Subcutaneous abdominal adipose tissue (tissue), 5 donors: ENCODE measurements at regions not wholly inside any gene's neighbourhood (a gene's known extent, or its start where the extent isn't known, plus 50 kb on each side); places are given as distances from the start of the nearest gene placed in this dataset.

Experiments
- H3K27ac ChIP-seq: one replicate; pipeline ENCODE4 v1.7.0; 2013; ENCODE audit warnings: low read depth, mild to moderate bottlenecking, inconsistent platforms, low read length, moderate library complexity
- H3K27me3 ChIP-seq, 5 donors: one replicate each; pipeline ENCODE4 v1.7.0; 2013; ENCODE audit warnings: low read length in 5 of 5, inconsistent platforms in 1 of 5; ENCODE audit not compliant: control insufficient read depth in 5 of 5, insufficient read depth in 4 of 5
- H3K36me3 ChIP-seq, 5 donors: one replicate each; pipeline ENCODE4 v1.7.0; 2013; ENCODE audit warnings: low read length in 5 of 5; ENCODE audit not compliant: control insufficient read depth in 5 of 5, insufficient read depth in 5 of 5
- H3K4me1 ChIP-seq, 5 donors: one replicate each; pipeline ENCODE4 v1.7.0; 2013; ENCODE audit warnings: low read length in 5 of 5, mild to moderate bottlenecking in 3 of 5, moderate library complexity in 1 of 5; ENCODE audit not compliant: control insufficient read depth in 5 of 5, insufficient read depth in 5 of 5
- H3K4me3 ChIP-seq, 5 donors: one replicate each; pipeline ENCODE4 v1.7.0; 2013; ENCODE audit warnings: low read length in 5 of 5, low read depth in 1 of 5
- H3K9ac ChIP-seq, 5 donors: one replicate each; pipeline ENCODE4 v1.7.0; 2013; ENCODE audit warnings: low read length in 5 of 5, mild to moderate bottlenecking in 4 of 5, moderate library complexity in 3 of 5
- H3K9me3 ChIP-seq, 5 donors: one replicate each; pipeline ENCODE4 v1.7.0; 2013; ENCODE audit warnings: low read length in 5 of 5; ENCODE audit not compliant: control insufficient read depth in 5 of 5
- donor health status: healthy.
- donor health status: healthy.
- donor health status: healthy.
- donor health status: healthy.
- donor health status: healthy.

DNA sequence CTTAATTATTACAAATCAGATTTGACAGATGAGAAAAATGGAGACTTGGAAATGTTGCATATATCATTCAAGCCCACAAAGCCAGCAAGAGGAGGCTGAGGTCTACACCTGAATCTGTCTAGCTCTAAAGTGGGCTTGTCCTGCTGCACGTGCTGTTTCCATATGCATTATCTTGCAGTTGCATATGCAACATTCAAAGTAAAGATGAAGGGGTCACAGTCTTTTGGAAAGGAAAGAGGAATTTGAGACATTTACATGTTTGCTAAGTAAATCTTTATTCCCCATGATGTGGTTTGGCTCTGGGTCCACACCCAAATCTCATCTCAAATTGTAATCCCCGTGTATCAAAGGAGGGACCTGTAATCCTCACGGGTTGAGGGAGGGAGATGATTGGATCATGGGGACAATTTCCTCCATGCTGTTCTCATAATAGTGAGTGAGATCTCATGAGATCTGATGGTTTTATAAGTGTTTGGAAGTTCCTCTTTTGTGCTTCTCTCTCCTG is 98.3 kb downstream of the BACH1 start:
- no peaks in the 10 kb centered on the region for H3K36me3 ChIP-seq
- H3K9me3 ChIP-seq, result peaks cover 0 to 8% (median 0%) of the 10 kb centered on the region in 5 donors
- no peaks in the 10 kb centered on the region for H3K4me1 ChIP-seq
- no peak overlapping the region for H3K27ac ChIP-seq
- no peak overlapping the region for H3K4me3 ChIP-seq
- no peaks in the 10 kb centered on the region for H3K27me3 ChIP-seq
- H3K9ac ChIP-seq, result no peak overlapping the region

DNA sequence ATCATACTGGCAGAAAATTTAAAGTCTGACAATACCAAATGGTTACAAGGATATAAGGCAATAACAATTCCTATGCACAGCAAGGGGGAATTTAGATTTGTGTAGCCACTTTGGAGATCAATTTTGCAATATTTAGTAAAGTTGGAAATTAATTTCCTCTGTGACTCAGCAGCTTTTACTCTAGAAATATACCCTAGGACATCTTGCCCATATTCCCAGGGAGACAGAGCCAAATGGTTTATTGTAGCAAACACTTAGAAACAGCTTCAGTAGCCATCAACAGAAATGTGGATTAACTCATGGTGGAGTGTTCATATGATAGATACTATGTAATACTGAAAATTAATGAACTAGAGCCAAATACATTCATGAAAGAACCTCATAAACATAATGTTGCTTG is 104.6 kb downstream of the BACH1 start:
- no peaks in the 10 kb centered on the region for H3K27me3 ChIP-seq
- H3K4me3 ChIP-seq, result no peak overlapping the region
- no peak overlapping the region for H3K27ac ChIP-seq
- peaks cover 0 to 11% (median 2%) of the 10 kb centered on the region in 5 donors for H3K9me3 ChIP-seq
- no peaks in the 10 kb centered on the region for H3K36me3 ChIP-seq
- no peak overlapping the region for H3K9ac ChIP-seq
- H3K4me1 ChIP-seq, result peaks cover 0 to 6% (median 0%) of the 10 kb centered on the region in 5 donors

DNA sequence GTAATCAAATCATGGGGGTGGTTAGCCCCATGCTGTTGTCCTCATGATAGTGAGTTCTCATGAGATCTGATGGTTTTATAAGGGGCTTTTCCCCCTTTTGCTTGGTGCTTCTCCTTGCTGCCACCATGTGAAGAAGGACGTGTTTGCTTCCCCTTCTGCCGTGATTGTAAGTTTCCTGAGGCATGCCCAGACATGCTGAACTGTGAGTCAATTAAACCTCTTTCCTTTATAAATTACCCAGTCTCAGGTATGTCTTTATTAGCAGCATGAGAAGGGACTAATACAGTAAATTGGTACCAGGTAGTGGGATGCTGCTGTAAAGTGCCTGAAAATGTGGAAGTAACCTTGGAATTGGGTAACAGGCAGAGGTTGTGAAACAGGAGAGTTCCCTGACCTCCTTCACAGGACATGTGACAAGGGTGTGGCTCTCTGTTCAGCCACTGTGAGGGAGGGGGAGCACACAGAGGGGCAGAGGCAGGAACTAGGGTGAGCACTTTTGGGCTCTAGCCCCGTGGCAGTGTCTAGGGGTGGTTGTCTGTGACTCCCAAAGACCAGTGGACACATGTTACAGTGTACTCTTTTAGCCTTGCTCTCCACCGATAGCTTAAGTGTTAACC is 105.3 kb downstream of the BACH1 start:
- H3K9ac ChIP-seq, result no peak overlapping the region
- peaks cover 0 to 11% (median 2%) of the 10 kb centered on the region in 5 donors for H3K9me3 ChIP-seq
- peaks cover 0 to 6% (median 0%) of the 10 kb centered on the region in 5 donors for H3K4me1 ChIP-seq
- H3K36me3 ChIP-seq, result no peaks in the 10 kb centered on the region
- H3K27me3 ChIP-seq, result no peaks in the 10 kb centered on the region
- H3K4me3 ChIP-seq, result no peak overlapping the region
- no peak overlapping the region for H3K27ac ChIP-seq

DNA sequence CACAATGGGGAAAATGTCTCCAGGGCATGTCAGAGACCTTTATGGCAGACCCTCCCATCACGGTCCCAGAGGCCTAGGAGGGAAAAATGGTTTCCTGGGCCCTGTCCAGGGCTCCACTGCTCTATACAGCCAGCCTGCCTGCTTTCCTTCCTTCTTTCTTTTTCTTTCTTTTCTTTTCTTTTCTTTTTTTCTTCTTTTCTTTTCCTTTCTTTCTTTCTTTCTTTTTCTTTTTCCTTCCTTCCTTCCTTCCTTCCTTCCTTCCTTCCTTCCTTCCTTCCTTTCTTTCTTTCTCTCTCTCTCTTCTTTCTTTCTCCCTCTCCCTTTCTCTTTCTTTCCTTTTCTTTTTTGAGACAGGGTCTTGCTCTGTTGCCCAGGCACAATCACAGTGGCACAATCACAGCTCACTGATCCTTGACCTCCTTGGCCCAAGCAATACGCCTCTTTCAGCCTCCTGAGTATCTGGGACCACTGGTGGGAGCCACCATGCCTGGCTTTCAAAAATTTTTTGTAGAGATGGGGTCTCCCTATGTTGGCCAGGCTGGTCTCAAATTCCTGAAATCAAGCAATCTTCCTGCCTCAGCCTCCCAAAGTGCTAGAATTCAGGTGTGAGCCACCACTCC is 106.9 kb downstream of the BACH1 start:
- Histone ChIP-seq H3K36me3 (no peaks in the 10 kb centered on the region), H3K4me1 (peaks cover 0 to 6% (median 0%) of the 10 kb centered on the region in 5 donors), H3K9ac (no peak overlapping the region), H3K4me3 (no peak overlapping the region), H3K27ac (no peak overlapping the region), H3K9me3 (peaks cover 0 to 6% (median 0%) of the 10 kb centered on the region in 5 donors), H3K27me3 (no peaks in the 10 kb centered on the region)

DNA sequence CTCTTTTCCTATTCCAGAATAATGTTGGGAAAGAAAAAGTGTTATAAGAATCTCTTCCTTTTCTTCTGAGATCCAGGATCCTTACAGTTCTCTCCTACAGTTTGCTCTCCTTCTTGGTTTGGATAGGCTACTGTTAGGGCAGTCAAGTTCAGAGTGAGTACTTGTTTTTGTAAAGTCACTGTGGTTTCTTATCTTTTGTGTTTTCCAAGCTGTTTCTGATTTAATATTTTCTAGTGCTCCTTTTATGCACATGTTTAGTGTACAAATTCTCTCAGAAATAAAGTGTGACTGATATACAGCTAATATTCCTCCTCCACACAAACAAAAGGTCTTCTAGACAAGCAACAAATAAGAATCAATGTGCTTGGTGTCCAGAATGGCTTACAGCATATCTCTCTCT is 107.7 kb downstream of the BACH1 start:
- Histone ChIP-seq H3K9ac (no peak overlapping the region), H3K27me3 (no peaks in the 10 kb centered on the region), H3K4me3 (no peak overlapping the region), H3K36me3 (no peaks in the 10 kb centered on the region), H3K4me1 (peaks cover 0 to 6% (median 0%) of the 10 kb centered on the region in 5 donors), H3K27ac (no peak overlapping the region), H3K9me3 (peaks cover 0 to 6% (median 0%) of the 10 kb centered on the region in 5 donors)

DNA sequence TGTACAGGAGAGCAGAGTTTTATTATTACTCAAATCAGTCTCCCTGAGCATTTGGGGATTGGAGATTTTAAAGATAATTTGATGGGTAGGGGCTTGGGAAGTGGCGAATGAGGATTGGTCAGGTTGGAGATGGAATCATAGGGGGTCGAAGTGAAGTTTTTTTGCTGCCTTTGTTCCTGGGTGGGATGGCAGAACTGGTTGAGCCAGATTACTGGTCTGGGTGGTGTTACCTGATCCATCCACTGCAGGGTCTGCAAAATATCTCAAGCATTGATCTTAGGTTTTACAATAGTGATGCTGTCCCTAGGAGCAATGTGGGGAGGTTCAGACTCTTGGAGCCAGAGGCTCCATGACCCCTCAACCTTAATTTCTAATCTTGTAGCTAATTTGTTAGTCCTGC is 108.8 kb downstream of the BACH1 start:
- Histone ChIP-seq H3K27ac (no peak overlapping the region), H3K4me1 (peaks cover 0 to 6% (median 0%) of the 10 kb centered on the region in 5 donors), H3K4me3 (no peak overlapping the region), H3K36me3 (no peaks in the 10 kb centered on the region), H3K9ac (no peak overlapping the region), H3K27me3 (no peaks in the 10 kb centered on the region), H3K9me3 (peaks cover 0 to 6% (median 0%) of the 10 kb centered on the region in 5 donors)

DNA sequence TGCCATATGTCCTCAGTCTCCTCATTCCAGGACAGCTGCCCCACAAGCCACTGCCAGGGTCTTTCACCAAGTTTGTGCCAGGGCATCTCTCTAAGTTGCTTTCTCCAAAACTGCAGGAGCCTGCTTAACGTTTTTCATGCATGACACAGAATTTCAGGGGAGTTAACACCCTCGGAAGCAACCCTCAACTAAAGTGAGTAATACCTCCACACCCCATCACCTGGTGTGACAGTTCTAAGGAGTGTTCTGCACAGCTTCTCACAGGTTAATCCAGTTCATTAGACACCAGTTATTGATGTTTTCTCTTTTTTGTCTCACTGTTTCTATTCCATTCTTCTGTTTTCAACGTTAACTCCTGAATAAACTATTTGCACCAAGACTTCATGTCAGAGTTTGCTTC is 115.0 kb downstream of the BACH1 start:
- Histone ChIP-seq H3K9ac (no peak overlapping the region), H3K27ac (no peak overlapping the region), H3K27me3 (no peaks in the 10 kb centered on the region), H3K36me3 (peaks cover 0 to 8% (median 0%) of the 10 kb centered on the region in 5 donors), H3K9me3 (no peaks in the 10 kb centered on the region), H3K4me1 (no peaks in the 10 kb centered on the region), H3K4me3 (no peak overlapping the region)

DNA sequence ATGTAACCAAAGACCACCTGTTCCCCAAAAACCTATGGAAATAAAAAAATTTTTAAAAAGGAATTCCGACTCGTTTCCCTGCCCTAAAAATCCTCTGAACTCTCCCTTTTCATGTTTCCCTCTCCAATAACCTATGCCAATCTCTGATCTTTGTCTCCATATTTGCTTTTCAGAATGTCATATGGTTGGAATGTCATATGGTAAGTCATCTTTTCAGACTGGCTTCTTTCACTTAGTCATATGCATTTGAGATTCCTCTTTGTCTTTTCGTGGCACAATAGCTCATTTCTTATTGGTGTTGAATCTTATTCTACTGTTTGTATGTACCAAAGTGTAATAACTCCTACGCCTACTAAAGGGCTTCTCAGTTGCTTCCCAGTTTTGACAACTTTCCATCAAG is 117.5 kb downstream of the BACH1 start:
- no peaks in the 10 kb centered on the region for H3K4me1 ChIP-seq
- H3K27me3 ChIP-seq, result no peaks in the 10 kb centered on the region
- no peak overlapping the region for H3K4me3 ChIP-seq
- no peak overlapping the region for H3K9ac ChIP-seq
- no peak overlapping the region for H3K27ac ChIP-seq
- peaks cover 0 to 8% (median 0%) of the 10 kb centered on the region in 5 donors for H3K36me3 ChIP-seq
- no peaks in the 10 kb centered on the region for H3K9me3 ChIP-seq

DNA sequence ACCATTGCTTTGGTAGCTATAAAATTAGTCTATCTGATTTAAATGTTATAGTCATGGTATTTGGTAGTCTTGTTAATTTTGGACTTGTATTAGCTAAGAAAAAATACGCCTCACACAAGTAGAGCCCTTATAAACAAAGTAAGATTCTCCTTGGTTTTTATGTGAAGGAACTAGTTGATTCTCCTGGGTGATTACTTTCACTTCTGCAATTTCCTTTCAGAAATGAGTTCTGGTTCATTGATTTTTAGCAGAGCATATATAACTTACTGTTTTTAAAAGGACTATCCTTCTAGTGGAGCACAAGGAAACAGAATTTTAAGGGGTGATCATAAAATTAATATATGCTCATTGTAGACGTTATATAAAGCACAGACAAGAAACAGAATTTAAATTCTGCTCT is 120.1 kb downstream of the BACH1 start:
- Histone ChIP-seq H3K4me3 (no peak overlapping the region), H3K9me3 (no peaks in the 10 kb centered on the region), H3K27ac (no peak overlapping the region), H3K9ac (no peak overlapping the region), H3K36me3 (peaks cover 0 to 7% (median 0%) of the 10 kb centered on the region in 5 donors), H3K27me3 (no peaks in the 10 kb centered on the region), H3K4me1 (no peaks in the 10 kb centered on the region)

DNA sequence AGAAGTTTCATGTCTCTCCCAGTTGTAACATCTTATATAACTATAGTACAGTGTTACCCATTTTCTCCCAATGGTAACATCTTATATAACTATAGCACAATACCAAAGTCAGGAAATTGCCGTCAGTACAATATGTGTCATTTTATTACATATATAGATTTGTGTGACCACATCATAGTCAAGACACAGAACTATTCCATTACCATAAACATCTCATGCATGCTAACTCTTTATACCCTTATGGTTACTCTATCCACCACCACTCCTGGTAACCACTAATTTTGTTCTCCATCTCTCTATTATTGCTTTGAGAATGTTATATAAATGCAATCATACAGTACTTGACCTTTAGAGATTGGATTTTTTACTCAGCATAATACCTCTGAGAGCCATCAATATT is 120.7 kb downstream of the BACH1 start:
- H3K4me3 ChIP-seq, result no peak overlapping the region
- no peaks in the 10 kb centered on the region for H3K4me1 ChIP-seq

More for the DNA sequence above, 120.7 kb downstream of the BACH1 start:
- Histone ChIP-seq H3K9ac (no peak overlapping the region), H3K27ac (no peak overlapping the region), H3K9me3 (no peaks in the 10 kb centered on the region), H3K36me3 (peaks cover 0 to 3% (median 0%) of the 10 kb centered on the region in 5 donors), H3K27me3 (no peaks in the 10 kb centered on the region)
